Mammary epithelial cell (primary cell): ENCODE measurements at regions not wholly inside any gene's neighbourhood (a gene's known extent, or its start where the extent isn't known, plus 50 kb on each side); places are given as distances from the start of the nearest gene placed in this dataset.

Experiments
- EZH2 ChIP-seq: IDR thresholded peaks from 2 replicates; pipeline ENCODE4 v1.6.1; 2012; ENCODE audit warnings: low read length, inconsistent platforms, borderline replicate concordance
- TF ChIP-seq, protein P1 (sequence below), 2 donors: IDR thresholded peaks in 1 of 2; conservative IDR thresholded peaks in 1 of 2; 2 replicates each; pipeline ENCODE4 v1.5.1; 2011 to 2012; ENCODE audit warnings: inconsistent platforms in 2 of 2, low read length in 2 of 2, mild to moderate bottlenecking in 2 of 2, control low read depth in 1 of 2, low read depth in 1 of 2; ENCODE audit not compliant: insufficient read depth in 1 of 2; ENCODE audit errors: extremely low read depth in 1 of 2

DNA sequence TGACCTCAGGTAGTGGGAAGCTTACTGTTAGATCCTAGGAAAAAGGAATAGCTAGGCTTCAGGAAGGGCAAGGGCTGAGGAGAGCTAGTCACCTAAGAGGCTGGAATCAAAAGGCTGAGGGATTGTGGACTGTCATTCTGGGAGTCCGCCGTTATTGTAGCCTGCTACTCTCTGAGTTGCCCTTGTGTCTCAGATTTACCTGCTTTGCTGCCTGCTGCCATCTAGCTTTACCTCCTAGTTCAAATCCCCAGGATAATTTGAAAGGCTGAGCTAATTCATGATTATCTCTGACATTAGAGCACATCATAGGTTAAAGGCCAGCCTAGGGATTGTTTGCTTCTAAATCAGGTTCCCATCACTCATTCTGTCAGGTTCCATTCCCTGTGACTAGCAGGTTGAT lies 120.2 kb downstream of the FHIP1A start:
- TF ChIP-seq, protein P1, sequence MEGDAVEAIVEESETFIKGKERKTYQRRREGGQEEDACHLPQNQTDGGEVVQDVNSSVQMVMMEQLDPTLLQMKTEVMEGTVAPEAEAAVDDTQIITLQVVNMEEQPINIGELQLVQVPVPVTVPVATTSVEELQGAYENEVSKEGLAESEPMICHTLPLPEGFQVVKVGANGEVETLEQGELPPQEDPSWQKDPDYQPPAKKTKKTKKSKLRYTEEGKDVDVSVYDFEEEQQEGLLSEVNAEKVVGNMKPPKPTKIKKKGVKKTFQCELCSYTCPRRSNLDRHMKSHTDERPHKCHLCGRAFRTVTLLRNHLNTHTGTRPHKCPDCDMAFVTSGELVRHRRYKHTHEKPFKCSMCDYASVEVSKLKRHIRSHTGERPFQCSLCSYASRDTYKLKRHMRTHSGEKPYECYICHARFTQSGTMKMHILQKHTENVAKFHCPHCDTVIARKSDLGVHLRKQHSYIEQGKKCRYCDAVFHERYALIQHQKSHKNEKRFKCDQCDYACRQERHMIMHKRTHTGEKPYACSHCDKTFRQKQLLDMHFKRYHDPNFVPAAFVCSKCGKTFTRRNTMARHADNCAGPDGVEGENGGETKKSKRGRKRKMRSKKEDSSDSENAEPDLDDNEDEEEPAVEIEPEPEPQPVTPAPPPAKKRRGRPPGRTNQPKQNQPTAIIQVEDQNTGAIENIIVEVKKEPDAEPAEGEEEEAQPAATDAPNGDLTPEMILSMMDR (conservative IDR thresholded peaks at IDR 0.05 in 1 of 2, IDR thresholded peaks at IDR 0.05 in 1 of 2; ENCODE audit: extremely low read depth in 1 of 2, insufficient read depth in 1 of 2, low read depth in 1 of 2, low read length in 2 of 2) = peak in 1 of 2 donors; percentile 22
- no peak for TF ChIP-seq EZH2
